ENCODE measurements at regions not wholly inside any gene's neighbourhood (a gene's known extent, or its start where the extent isn't known, plus 50 kb on each side); places are given as distances from the start of the nearest gene placed in this dataset.
"Not testable (repeated sequence)": the region's sequence is repeated elsewhere in the genome, so short reads cannot be mapped to it uniquely, and the experiment has no call there.

- H3K36me3 Mint-ChIP-seq (ENCODE audit: insufficient read depth, unreplicated experiment); intact Hi-C loops (cut with micrococcal nuclease); POLR2A ChIA-PET; H3K27me3 Mint-ChIP-seq (ENCODE audit: insufficient read depth, unreplicated experiment); H3K27ac Mint-ChIP-seq (ENCODE audit: low read depth, unreplicated experiment); H3K4me3 Mint-ChIP-seq (ENCODE audit: unreplicated experiment); H3K9me3 Mint-ChIP-seq (ENCODE audit: unreplicated experiment); BruUV-seq (replicated peaks): not testable (repeated sequence)
- H3K4me1 Mint-ChIP-seq (ENCODE audit: insufficient read depth, unreplicated experiment) = peaks cover 11% of the 10 kb centered on the region
- peak; percentile 28 for DNase-seq (ENCODE audit: unreplicated experiment)
- CTCF ChIA-PET = interaction anchor here (0.6 to 2.8 kb wide), 9 partner anchors 14 to 1222 kb away, joined by 3 to 14 read pairs (median 3); no protein-coding TSS in a partner anchor
- peak; percentile 77 for TF ChIP-seq CTCF (IDR thresholded peaks at IDR 0.05; ENCODE audit: unreplicated experiment)
These were observed 104.7 kb upstream of the CCZ1B start for GRCh38 chr7:6930787-6931186.

GRCh38 chr7:6931456-6931855, 105.4 kb upstream of the CCZ1B start:
- H3K9me3 Mint-ChIP-seq (ENCODE audit: unreplicated experiment); POLR2A ChIA-PET; intact Hi-C loops (cut with micrococcal nuclease); H3K36me3 Mint-ChIP-seq (ENCODE audit: insufficient read depth, unreplicated experiment); DNase-seq (ENCODE audit: unreplicated experiment); H3K4me3 Mint-ChIP-seq (ENCODE audit: unreplicated experiment); H3K27me3 Mint-ChIP-seq (ENCODE audit: insufficient read depth, unreplicated experiment); H3K27ac Mint-ChIP-seq (ENCODE audit: low read depth, unreplicated experiment); BruUV-seq (replicated peaks): not testable (repeated sequence)
- peaks cover 11% of the 10 kb centered on the region for H3K4me1 Mint-ChIP-seq (ENCODE audit: insufficient read depth, unreplicated experiment)
- CTCF ChIA-PET = interaction anchor here (1.3 to 2.8 kb wide), 2 partner anchors 415 to 454 kb away, joined by 4 to 14 read pairs; no protein-coding TSS in a partner anchor

- POLR2A ChIA-PET; BruUV-seq (replicated peaks); H3K4me3 Mint-ChIP-seq (ENCODE audit: unreplicated experiment): not testable (repeated sequence)
These were observed 108.0 kb upstream of the CCZ1B start for GRCh38 chr7:6933954-6934632.

GRCh38 chr7:6934981-6935380, 108.9 kb upstream of the CCZ1B start:
- POLR2A ChIA-PET = interaction anchor here (0.7 kb wide), 1 partner anchor 63 kb away, joined by 3 read pairs; no protein-coding TSS in a partner anchor
- intact Hi-C loops (cut with micrococcal nuclease) = no loop called here
- Mint-ChIP-seq H3K27ac (ENCODE audit: low read depth, unreplicated experiment) (no peak overlapping the region), H3K9me3 (ENCODE audit: unreplicated experiment) (no peaks in the 10 kb centered on the region), H3K4me3 (ENCODE audit: unreplicated experiment) (no peak overlapping the region), H3K27me3 (ENCODE audit: insufficient read depth, unreplicated experiment) (no peaks in the 10 kb centered on the region), H3K4me1 (ENCODE audit: insufficient read depth, unreplicated experiment) (peaks cover 11% of the 10 kb centered on the region), H3K36me3 (ENCODE audit: insufficient read depth, unreplicated experiment) (peaks cover 5% of the 10 kb centered on the region)
- no TSS peak for BruUV-seq (replicated peaks)
- no peak for DNase-seq (ENCODE audit: unreplicated experiment)
- no peak for TF ChIP-seq CTCF (IDR thresholded peaks at IDR 0.05; ENCODE audit: unreplicated experiment)
- CTCF ChIA-PET = no interaction called here

More at GRCh38 chr7:6933954-6934632, 108.0 kb upstream of the CCZ1B start:
- H3K27ac Mint-ChIP-seq (ENCODE audit: low read depth, unreplicated experiment); H3K36me3 Mint-ChIP-seq (ENCODE audit: insufficient read depth, unreplicated experiment); H3K27me3 Mint-ChIP-seq (ENCODE audit: insufficient read depth, unreplicated experiment); H3K9me3 Mint-ChIP-seq (ENCODE audit: unreplicated experiment); intact Hi-C loops (cut with micrococcal nuclease); DNase-seq (ENCODE audit: unreplicated experiment); CTCF ChIA-PET: not testable (repeated sequence)
- peaks cover 11% of the 10 kb centered on the region for H3K4me1 Mint-ChIP-seq (ENCODE audit: insufficient read depth, unreplicated experiment)

- intact Hi-C loops (cut with micrococcal nuclease); POLR2A ChIA-PET; DNase-seq (ENCODE audit: unreplicated experiment); H3K27ac Mint-ChIP-seq (ENCODE audit: low read depth, unreplicated experiment); H3K27me3 Mint-ChIP-seq (ENCODE audit: insufficient read depth, unreplicated experiment); H3K9me3 Mint-ChIP-seq (ENCODE audit: unreplicated experiment); CTCF ChIA-PET; H3K36me3 Mint-ChIP-seq (ENCODE audit: insufficient read depth, unreplicated experiment); H3K4me3 Mint-ChIP-seq (ENCODE audit: unreplicated experiment); BruUV-seq (replicated peaks); H3K4me1 Mint-ChIP-seq (ENCODE audit: insufficient read depth, unreplicated experiment): not testable (repeated sequence)
These were observed 110.6 kb upstream of the CCZ1B start for GRCh38 chr7:6936626-6937025.

- intact Hi-C loops (cut with micrococcal nuclease) = not testable (repeated sequence)
These were observed 111.7 kb upstream of the CCZ1B start for GRCh38 chr7:6937746-6938145.

More at GRCh38 chr7:6937746-6938145, 111.7 kb upstream of the CCZ1B start:
- H3K4me1 Mint-ChIP-seq (ENCODE audit: insufficient read depth, unreplicated experiment); H3K4me3 Mint-ChIP-seq (ENCODE audit: unreplicated experiment); H3K9me3 Mint-ChIP-seq (ENCODE audit: unreplicated experiment); H3K27ac Mint-ChIP-seq (ENCODE audit: low read depth, unreplicated experiment); H3K36me3 Mint-ChIP-seq (ENCODE audit: insufficient read depth, unreplicated experiment); DNase-seq (ENCODE audit: unreplicated experiment); POLR2A ChIA-PET; H3K27me3 Mint-ChIP-seq (ENCODE audit: insufficient read depth, unreplicated experiment); BruUV-seq (replicated peaks): not testable (repeated sequence)
- CTCF ChIA-PET = interaction anchor here (0.6 to 0.7 kb wide), 2 partner anchors 416 to 696 kb away, joined by 4 read pairs; no protein-coding TSS in a partner anchor
